GM20000 (cell line): ENCODE measurements at regions not wholly inside any gene's neighbourhood (a gene's known extent, or its start where the extent isn't known, plus 50 kb on each side); places are given as distances from the start of the nearest gene placed in this dataset.

Experiments used
- DNase-seq: peaks from one replicate; pipeline ENCODE4 v3.0.0; 2012; ENCODE audit warnings: low spot score
- TF ChIP-seq, protein P1 (sequence below): IDR thresholded peaks from 2 replicates; pipeline ENCODE4 v1.5.1; 2012; ENCODE audit warnings: mild to moderate bottlenecking, control low read depth; ENCODE audit errors: extremely low read depth, missing control alignments

DNA sequence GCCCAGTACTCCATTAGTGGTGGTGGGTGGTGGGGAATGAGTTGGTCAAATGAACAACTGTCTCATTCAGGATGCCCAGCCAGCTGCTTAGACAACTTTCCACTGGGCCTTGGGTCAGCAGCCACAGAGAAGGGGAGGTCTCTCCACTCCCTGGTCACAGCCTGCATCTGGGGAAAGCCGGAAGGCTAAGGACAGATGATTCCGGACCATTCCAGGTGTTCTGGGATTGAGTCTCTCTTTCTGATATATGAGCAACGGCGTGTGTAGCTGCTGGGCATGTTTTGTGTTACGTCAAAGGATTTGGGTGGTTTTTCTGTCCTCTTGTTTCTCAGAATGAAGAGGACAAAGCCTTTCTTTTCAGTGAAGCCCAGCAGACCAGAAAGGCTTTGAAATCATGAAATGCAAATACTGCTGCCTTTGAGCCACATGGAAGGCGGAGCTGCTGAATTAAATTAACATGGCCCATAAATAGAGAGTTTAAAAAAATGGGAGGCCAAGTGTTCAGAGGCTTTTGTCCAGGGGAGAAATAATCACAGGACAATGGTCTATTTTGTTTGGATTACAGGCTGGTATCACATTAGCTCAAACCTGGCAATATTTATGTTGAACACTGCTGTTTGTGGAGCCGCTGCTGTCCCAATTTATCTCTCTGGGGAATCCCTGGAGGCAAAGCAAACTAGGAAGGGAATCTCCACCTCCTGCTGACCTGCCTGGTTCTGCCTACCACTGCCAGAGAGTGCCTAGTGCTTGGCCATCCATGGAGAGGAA, 234.4 kb upstream of the E2F8 start:
- peak; percentile 51 for DNase-seq
- TF ChIP-seq, protein P1, sequence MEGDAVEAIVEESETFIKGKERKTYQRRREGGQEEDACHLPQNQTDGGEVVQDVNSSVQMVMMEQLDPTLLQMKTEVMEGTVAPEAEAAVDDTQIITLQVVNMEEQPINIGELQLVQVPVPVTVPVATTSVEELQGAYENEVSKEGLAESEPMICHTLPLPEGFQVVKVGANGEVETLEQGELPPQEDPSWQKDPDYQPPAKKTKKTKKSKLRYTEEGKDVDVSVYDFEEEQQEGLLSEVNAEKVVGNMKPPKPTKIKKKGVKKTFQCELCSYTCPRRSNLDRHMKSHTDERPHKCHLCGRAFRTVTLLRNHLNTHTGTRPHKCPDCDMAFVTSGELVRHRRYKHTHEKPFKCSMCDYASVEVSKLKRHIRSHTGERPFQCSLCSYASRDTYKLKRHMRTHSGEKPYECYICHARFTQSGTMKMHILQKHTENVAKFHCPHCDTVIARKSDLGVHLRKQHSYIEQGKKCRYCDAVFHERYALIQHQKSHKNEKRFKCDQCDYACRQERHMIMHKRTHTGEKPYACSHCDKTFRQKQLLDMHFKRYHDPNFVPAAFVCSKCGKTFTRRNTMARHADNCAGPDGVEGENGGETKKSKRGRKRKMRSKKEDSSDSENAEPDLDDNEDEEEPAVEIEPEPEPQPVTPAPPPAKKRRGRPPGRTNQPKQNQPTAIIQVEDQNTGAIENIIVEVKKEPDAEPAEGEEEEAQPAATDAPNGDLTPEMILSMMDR = no peak

DNA sequence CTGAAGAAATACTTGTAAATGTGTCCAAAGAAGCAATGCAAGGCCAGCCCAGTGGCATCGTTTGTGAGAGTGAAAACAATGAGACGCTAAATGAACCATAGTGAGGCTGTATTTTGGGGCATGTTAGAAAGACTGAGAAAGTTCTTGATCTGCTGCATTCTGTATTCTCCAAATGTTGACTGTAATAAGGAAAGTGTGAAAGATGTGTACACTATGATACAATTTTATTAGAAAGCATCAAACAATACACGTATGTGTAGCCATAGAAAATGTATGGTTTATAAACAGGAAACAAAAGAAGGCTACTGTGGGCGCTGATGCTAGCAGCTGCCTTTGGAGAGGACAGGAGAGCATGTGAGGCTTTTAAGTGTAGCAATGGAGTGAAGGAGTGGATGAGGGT, 233.5 kb upstream of the E2F8 start:
- DNase-seq = no peak
- TF ChIP-seq, protein P1 = no peak

DNA sequence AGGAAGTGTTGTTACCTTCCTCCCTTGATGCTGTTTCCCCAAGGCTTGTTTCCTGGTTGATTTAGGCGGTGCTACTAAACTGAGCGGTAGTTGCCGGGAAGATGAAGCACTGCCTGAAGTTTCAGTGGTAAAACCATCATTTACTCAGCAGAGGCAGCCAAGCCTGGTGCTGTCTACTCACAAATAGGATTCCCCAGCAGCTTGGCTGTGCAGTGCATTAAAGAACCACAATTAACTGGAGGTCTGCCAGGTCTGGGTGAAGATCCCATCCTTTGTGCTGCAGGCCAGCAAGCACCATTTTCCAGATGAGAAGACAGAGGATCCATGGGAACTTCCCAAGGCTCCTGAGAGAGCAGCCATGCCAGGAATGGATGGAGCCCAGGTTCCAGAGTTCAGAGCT, 231.9 kb upstream of the E2F8 start:
- TF ChIP-seq, protein P1 = no peak
- DNase-seq = no peak

DNA sequence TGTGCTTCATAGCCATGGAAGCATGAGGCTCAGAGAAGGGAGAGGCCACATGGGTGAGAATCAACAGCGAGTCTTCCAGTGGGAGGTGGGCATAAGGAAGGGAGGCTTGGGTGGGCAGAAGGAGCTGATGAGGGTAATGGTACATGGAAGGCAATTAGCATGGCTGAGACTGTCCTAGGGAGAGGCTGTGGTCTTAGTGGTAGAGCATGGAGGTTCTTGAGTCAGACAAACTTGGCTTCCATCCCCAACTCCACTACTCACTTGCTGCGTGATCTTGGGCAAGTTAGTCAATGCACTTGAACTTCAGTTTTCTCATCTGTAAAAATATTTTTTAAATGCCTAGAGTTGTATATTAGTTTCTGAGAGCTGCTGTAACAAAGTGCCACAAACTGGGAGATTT, 227.2 kb upstream of the E2F8 start:
- DNase-seq = no peak
- TF ChIP-seq, protein P1 = no peak

DNA sequence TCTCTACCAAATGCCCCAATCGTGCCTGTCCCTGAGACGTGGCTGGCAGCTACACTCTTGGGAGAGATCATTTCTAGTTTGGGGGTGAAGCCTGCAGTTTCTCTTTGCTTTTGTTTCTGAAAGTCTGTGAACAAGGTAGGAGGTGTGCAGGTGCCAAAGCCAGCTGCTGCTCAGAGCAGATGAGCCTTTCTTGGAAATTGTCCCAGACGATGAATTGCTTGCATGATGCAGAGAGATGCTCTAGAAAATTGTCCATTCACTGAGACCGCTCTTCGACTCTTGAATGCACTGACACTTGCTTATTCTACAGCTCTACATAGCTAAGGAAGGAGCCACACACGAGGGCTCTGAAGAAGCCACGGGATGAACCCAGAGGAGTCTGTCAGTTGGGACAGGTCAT, 225.6 kb upstream of the E2F8 start:
- DNase-seq = no peak
- TF ChIP-seq, protein P1 = no peak

DNA sequence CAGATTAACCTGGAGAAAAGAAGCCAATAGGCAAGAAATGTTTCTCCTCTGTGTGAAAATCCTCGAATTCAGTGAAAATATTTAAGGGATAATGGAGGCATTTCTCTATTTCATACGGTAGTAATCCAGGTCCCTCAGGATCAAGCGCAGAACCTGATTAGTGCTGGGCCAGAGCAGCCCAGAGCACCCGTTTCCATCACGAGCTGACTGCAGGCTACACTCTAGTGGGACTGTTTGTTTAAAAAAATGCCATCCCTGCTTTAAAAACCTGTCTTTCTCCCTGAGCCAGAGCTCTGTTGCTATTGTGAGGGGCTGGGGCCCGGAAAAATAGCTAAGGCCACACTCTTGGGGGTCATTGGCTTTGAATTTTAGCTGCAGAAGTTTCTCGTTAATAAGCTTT, 223.2 kb upstream of the E2F8 start:
- TF ChIP-seq, protein P1 = no peak
- DNase-seq = no peak

DNA sequence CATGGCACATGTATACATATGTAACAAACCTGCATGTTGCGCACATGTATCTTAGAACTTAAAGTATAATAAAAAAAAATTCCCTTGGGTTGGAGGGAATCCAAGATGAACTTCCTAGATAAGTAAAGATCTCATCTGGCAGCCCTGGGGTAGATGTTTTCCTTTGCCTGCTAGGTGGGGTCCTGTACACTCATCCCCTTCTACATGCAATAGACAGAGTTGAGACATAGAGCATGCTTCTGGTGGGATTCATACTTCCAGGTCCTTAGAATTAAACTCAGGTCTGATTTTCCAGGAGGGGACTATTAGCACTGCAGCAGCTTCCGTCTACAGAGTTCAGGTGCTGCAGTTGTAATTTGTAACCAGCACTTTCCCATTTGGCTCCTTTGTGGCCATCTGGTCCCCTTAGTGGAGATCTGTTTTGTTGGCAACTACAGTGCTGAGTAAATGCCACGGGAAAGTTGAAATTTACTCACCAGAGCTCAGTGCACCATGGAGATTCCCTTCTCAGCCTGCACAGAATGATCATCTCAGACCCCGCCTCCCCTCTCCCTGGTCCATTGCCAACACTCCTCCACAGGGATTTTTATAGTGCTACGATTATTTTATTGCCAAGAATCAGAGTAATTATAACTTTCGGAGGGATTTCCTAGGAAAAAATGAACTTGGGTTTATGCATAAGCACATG, 220.1 kb upstream of the E2F8 start:
- no peak for DNase-seq
- TF ChIP-seq, protein P1 = no peak
